ENCODE measurements at regions not wholly inside any gene's neighbourhood (a gene's known extent, or its start where the extent isn't known, plus 50 kb on each side); places are given as distances from the start of the nearest gene placed in this dataset.

DNA sequence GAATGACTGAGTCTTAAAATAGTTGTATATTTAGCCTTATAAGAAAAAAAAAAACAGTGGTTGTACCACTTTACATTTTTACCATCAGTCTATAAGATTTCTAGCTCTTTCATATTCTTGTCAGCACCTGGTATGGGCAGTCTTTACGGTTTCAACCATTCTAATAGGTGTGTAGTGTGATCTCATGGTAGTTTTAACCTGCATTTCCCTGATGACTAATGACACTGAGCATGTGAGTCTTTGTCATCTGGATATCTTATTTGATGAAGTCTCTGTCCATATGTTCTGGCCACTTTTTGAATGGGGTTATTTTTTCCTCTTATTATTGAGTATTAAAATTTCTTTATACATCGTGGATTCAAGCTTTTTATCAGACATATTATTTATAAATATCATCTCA lies 365.3 kb upstream of the IGFBP3 start:
- Mint-ChIP-seq H3K36me3 (no peaks in the 10 kb centered on the region), H3K27ac (no peak overlapping the region), H3K9me3 (peaks cover 5 to 7% of the 10 kb centered on the region in 2 donors), H3K4me1 (no peaks in the 10 kb centered on the region), H3K4me3 (no peak overlapping the region), H3K27me3 (ENCODE audit: low read depth in 2 of 2) (no peaks in the 10 kb centered on the region)
- DNase-seq = no peak
- TF ChIP-seq, protein P1, sequence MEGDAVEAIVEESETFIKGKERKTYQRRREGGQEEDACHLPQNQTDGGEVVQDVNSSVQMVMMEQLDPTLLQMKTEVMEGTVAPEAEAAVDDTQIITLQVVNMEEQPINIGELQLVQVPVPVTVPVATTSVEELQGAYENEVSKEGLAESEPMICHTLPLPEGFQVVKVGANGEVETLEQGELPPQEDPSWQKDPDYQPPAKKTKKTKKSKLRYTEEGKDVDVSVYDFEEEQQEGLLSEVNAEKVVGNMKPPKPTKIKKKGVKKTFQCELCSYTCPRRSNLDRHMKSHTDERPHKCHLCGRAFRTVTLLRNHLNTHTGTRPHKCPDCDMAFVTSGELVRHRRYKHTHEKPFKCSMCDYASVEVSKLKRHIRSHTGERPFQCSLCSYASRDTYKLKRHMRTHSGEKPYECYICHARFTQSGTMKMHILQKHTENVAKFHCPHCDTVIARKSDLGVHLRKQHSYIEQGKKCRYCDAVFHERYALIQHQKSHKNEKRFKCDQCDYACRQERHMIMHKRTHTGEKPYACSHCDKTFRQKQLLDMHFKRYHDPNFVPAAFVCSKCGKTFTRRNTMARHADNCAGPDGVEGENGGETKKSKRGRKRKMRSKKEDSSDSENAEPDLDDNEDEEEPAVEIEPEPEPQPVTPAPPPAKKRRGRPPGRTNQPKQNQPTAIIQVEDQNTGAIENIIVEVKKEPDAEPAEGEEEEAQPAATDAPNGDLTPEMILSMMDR (IDR thresholded peaks at IDR 0.05) = no peak
- no peaks in the 10 kb centered on the region for H3K4me1 ChIP-seq (ENCODE audit: control insufficient read depth, insufficient read depth, low read length)
- intact Hi-C loops (cut with micrococcal nuclease) = no loop called here
- no peak for ATAC-seq
- 80% methylated on average over 1 of the region's 2 CpGs for WGBS (ENCODE audit: insufficient coverage)
- H3K27me3 ChIP-seq (ENCODE audit: control insufficient read depth, insufficient read depth, low read length) = no peaks in the 10 kb centered on the region
- H3K4me3 ChIP-seq (ENCODE audit: low read length) = no peak overlapping the region
- no peak overlapping the region for H3K27ac ChIP-seq (ENCODE audit: low read length)
- H3K9me3 ChIP-seq (ENCODE audit: control insufficient read depth, insufficient read depth, low read length) = no peaks in the 10 kb centered on the region
- H3K36me3 ChIP-seq (ENCODE audit: control insufficient read depth, insufficient read depth, low read length) = no peaks in the 10 kb centered on the region

DNA sequence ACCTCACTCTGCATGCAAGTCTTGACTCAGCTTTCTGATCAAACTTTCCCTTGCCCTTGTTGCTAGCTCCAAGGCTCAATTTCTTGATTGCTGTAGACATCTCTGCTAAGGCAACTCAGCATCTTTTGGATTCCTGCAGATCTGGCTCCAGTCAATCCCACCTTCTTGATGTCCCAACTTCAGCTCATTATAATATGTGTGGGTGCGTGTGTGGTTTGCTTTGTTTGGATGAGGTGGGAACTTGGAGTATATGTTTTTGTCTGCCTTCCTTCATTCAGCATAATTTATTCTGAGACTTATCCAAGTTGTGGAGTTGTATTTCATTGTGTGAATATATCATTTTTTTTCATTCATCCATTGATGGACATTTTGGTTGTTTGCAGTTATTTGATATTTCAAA lies 364.8 kb upstream of the IGFBP3 start:
- no CpG with 5 or more reads among the region's 1 CpG for WGBS (ENCODE audit: insufficient coverage)
- Histone ChIP-seq H3K4me1 (ENCODE audit: control insufficient read depth, insufficient read depth, low read length) (no peaks in the 10 kb centered on the region), H3K27ac (ENCODE audit: low read length) (no peak overlapping the region), H3K4me3 (ENCODE audit: low read length) (no peak overlapping the region), H3K27me3 (ENCODE audit: control insufficient read depth, insufficient read depth, low read length) (no peaks in the 10 kb centered on the region), H3K9me3 (ENCODE audit: control insufficient read depth, insufficient read depth, low read length) (no peaks in the 10 kb centered on the region), H3K36me3 (ENCODE audit: control insufficient read depth, insufficient read depth, low read length) (no peaks in the 10 kb centered on the region)
- Mint-ChIP-seq H3K27ac (no peak overlapping the region), H3K36me3 (no peaks in the 10 kb centered on the region), H3K4me3 (no peak overlapping the region), H3K27me3 (ENCODE audit: low read depth in 2 of 2) (no peaks in the 10 kb centered on the region), H3K4me1 (no peaks in the 10 kb centered on the region), H3K9me3 (peaks cover 6 to 7% of the 10 kb centered on the region in 2 donors)
- no peak for ATAC-seq
- TF ChIP-seq, protein P1 (IDR thresholded peaks at IDR 0.05) = no peak
- intact Hi-C loops (cut with micrococcal nuclease) = no loop called here
- DNase-seq = no peak

DNA sequence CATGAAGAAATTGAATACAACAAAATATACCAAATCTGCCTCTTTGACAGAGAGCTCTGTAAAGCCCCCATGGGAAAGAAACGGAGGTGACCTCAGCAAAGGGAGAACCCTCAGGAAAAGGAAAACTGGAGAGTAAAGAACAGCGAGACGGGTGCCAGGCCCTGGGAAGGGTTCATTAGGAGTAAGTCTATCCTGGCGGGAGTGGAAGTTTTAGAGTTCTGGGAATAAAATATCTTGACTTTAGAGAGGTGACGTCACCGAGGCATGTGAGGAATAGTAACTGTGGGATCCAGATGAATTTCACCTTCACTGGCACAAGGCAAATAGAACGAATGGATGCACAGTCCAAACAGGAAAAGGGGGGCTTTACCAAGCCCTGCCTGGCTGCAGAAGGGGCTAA lies 362.8 kb upstream of the IGFBP3 start:
- H3K4me3 ChIP-seq (ENCODE audit: low read length) = no peak overlapping the region
- intact Hi-C loops (cut with micrococcal nuclease) = no loop called here
- H3K27me3 Mint-ChIP-seq (ENCODE audit: low read depth in 2 of 2) = no peaks in the 10 kb centered on the region
- H3K27ac ChIP-seq (ENCODE audit: low read length) = no peak overlapping the region
- peaks cover 7 to 8% of the 10 kb centered on the region in 2 donors for H3K9me3 Mint-ChIP-seq
- H3K4me3 Mint-ChIP-seq = no peak overlapping the region
- H3K36me3 ChIP-seq (ENCODE audit: control insufficient read depth, insufficient read depth, low read length) = no peaks in the 10 kb centered on the region
- 86% methylated on average over 7 of the region's 7 CpGs for WGBS (ENCODE audit: insufficient coverage)
- no peaks in the 10 kb centered on the region for H3K4me1 Mint-ChIP-seq
- H3K36me3 Mint-ChIP-seq = no peaks in the 10 kb centered on the region
- H3K9me3 ChIP-seq (ENCODE audit: control insufficient read depth, insufficient read depth, low read length) = no peaks in the 10 kb centered on the region
- no peak for DNase-seq
- H3K27ac Mint-ChIP-seq = no peak overlapping the region
- H3K4me1 ChIP-seq (ENCODE audit: control insufficient read depth, insufficient read depth, low read length) = no peaks in the 10 kb centered on the region
- TF ChIP-seq, protein P1 (IDR thresholded peaks at IDR 0.05) = no peak
- ATAC-seq = no peak
- no peaks in the 10 kb centered on the region for H3K27me3 ChIP-seq (ENCODE audit: control insufficient read depth, insufficient read depth, low read length)

DNA sequence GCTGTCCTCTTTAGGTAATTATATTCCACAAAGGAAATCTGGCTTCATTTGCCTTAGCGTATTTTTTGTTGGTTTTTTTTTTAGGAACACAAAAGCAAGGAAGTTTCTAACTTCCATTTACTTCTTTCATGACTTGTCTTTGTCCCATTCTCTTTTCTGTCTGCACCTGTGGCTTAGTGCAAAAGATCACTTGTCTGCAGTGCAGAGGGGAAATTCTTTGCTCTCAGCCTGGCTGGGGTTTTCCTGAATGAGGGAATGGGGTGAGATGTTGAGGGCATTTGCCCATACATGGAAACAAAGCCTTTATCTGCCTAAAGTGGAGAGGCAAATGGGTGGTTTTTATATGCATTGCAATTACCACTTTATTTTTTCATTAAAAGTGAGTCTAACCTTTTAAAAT lies 361.1 kb upstream of the IGFBP3 start:
- no peaks in the 10 kb centered on the region for H3K36me3 ChIP-seq (ENCODE audit: control insufficient read depth, insufficient read depth, low read length)
- no peaks in the 10 kb centered on the region for H3K36me3 Mint-ChIP-seq
- DNase-seq = no peak
- peaks cover 7 to 8% of the 10 kb centered on the region in 2 donors for H3K9me3 Mint-ChIP-seq
- intact Hi-C loops (cut with micrococcal nuclease) = no loop called here
- no peak overlapping the region for H3K4me3 Mint-ChIP-seq
- no CpG with 5 or more reads among the region's 1 CpG for WGBS (ENCODE audit: insufficient coverage)
- no peaks in the 10 kb centered on the region for H3K27me3 Mint-ChIP-seq (ENCODE audit: low read depth in 2 of 2)
- no peak for ATAC-seq
- no peaks in the 10 kb centered on the region for H3K9me3 ChIP-seq (ENCODE audit: control insufficient read depth, insufficient read depth, low read length)
- TF ChIP-seq, protein P1 (IDR thresholded peaks at IDR 0.05) = no peak
- no peak overlapping the region for H3K27ac Mint-ChIP-seq
- no peaks in the 10 kb centered on the region for H3K4me1 ChIP-seq (ENCODE audit: control insufficient read depth, insufficient read depth, low read length)
- H3K4me1 Mint-ChIP-seq = no peaks in the 10 kb centered on the region
- no peak overlapping the region for H3K27ac ChIP-seq (ENCODE audit: low read length)
- no peak overlapping the region for H3K4me3 ChIP-seq (ENCODE audit: low read length)
- no peaks in the 10 kb centered on the region for H3K27me3 ChIP-seq (ENCODE audit: control insufficient read depth, insufficient read depth, low read length)

All from natural killer cell (primary cell).